SK-N-SH treated with all-trans-retinoic acid at 6 μM for 48 hours (cell line): ENCODE measurements at regions not wholly inside any gene's neighbourhood (a gene's known extent, or its start where the extent isn't known, plus 50 kb on each side); places are given as distances from the start of the nearest gene placed in this dataset.

Experiments used
- ATAC-seq: fragments of 200-7000 bp; cut with Tn5 transposase; 3 replicates; pipeline ENCODE4 v1.9.1; 2020; ENCODE audit warnings: mild to moderate bottlenecking, moderate library complexity
- BACH2 ChIP-seq: fragments of 250-450 bp; sonication (Bioruptor Pico); IDR thresholded peaks from 2 replicates; pipeline ENCODE4 v1.9.0; 2021; ENCODE audit warnings: mild to moderate bottlenecking, borderline replicate concordance
- CSDC2 ChIP-seq: fragments of 250-450 bp; sonication (Bioruptor Pico); IDR thresholded peaks from 2 replicates; pipeline ENCODE4 v1.5.0; 2020; ENCODE audit warnings: mild to moderate bottlenecking, moderate library complexity
- ESRRG ChIP-seq: fragments of 250-450 bp; sonication (Bioruptor Pico); IDR thresholded peaks from 2 replicates; pipeline ENCODE4 v1.6.1; 2021; ENCODE audit warnings: mild to moderate bottlenecking
- GLIS3 ChIP-seq: fragments of 250-450 bp; sonication (Bioruptor Pico); IDR thresholded peaks from 2 replicates; pipeline ENCODE4 v1.5.0; 2020; ENCODE audit warnings: mild to moderate bottlenecking, moderate library complexity
- ISL1 ChIP-seq: fragments of 250-450 bp; sonication (Bioruptor Pico); IDR thresholded peaks from 2 replicates; pipeline ENCODE4 v2.1.2; 2022; ENCODE audit warnings: mild to moderate bottlenecking, moderate library complexity
- OSR1 ChIP-seq: fragments of 250-450 bp; sonication (Bioruptor Pico); IDR thresholded peaks from 2 replicates; pipeline ENCODE4 v1.8.0; 2022; ENCODE audit warnings: moderate library complexity, mild to moderate bottlenecking, inconsistent platforms
- PPARA ChIP-seq: fragments of 250-450 bp; sonication (Bioruptor Pico); IDR thresholded peaks from 2 replicates; pipeline ENCODE4 v1.5.0; 2020; ENCODE audit warnings: mild to moderate bottlenecking, borderline replicate concordance
- RARB ChIP-seq: fragments of 250-450 bp; sonication (Bioruptor Pico); IDR thresholded peaks from 2 replicates; pipeline ENCODE4 v1.8.0; 2021; ENCODE audit warnings: mild to moderate bottlenecking, moderate library complexity
- SNAI2 ChIP-seq: fragments of 250-450 bp; sonication (Bioruptor Pico); IDR thresholded peaks from 2 replicates; pipeline ENCODE4 v1.5.0; 2020; ENCODE audit warnings: mild to moderate bottlenecking, moderate library complexity
- TCF4 ChIP-seq: fragments of 250-450 bp; sonication (Bioruptor Pico); IDR thresholded peaks from 2 replicates; pipeline ENCODE4 v1.8.0; 2021; ENCODE audit warnings: mild to moderate bottlenecking, moderate library complexity, borderline replicate concordance
- TOX ChIP-seq: fragments of 250-450 bp; sonication (Bioruptor Pico); IDR thresholded peaks from 2 replicates; pipeline ENCODE4 v1.8.0; 2021; ENCODE audit warnings: mild to moderate bottlenecking, moderate library complexity, borderline replicate concordance
- ZFP3 ChIP-seq: fragments of 250-450 bp; sonication (Bioruptor Pico); IDR thresholded peaks from 2 replicates; pipeline ENCODE4 v1.5.0; 2020; ENCODE audit warnings: mild to moderate bottlenecking, moderate library complexity
- ZFP30 ChIP-seq: fragments of 450-650 bp; formaldehyde crosslinking; IDR thresholded peaks from 2 replicates; pipeline ENCODE4 v1.5.0; 2022; ENCODE audit warnings: mild to moderate bottlenecking, moderate library complexity
- ZNF565 ChIP-seq: fragments of 450-650 bp; formaldehyde crosslinking; conservative IDR thresholded peaks from 2 replicates; pipeline ENCODE4 v1.5.0; 2020; ENCODE audit warnings: low read depth, mild to moderate bottlenecking, moderate library complexity
- ZNF70 ChIP-seq: fragments of 450-650 bp; formaldehyde crosslinking; IDR thresholded peaks from 2 replicates; pipeline ENCODE4 v1.5.0; 2020; ENCODE audit warnings: mild to moderate bottlenecking, moderate library complexity
- ZNF8 ChIP-seq: fragments of 450-650 bp; formaldehyde crosslinking; IDR thresholded peaks from 2 replicates; pipeline ENCODE4 v1.5.0; 2020; ENCODE audit warnings: mild to moderate bottlenecking, moderate library complexity
- TF ChIP-seq, protein P1 (sequence below): fragments of 250-450 bp; sonication (Bioruptor Pico); IDR thresholded peaks from 2 replicates; pipeline ENCODE4 v1.8.0; 2020; ENCODE audit warnings: mild to moderate bottlenecking, moderate library complexity, borderline replicate concordance
- TF ChIP-seq, protein P2 (sequence below): fragments of 250-450 bp; sonication (Bioruptor Pico); IDR thresholded peaks from 2 replicates; pipeline ENCODE4 v1.5.1; 2021; ENCODE audit warnings: mild to moderate bottlenecking, moderate library complexity
- TF ChIP-seq, protein P3 (sequence below): fragments of 250-450 bp; sonication (Bioruptor Pico); IDR thresholded peaks from 2 replicates; pipeline ENCODE4 v1.5.1; 2020; ENCODE audit warnings: low read depth, mild to moderate bottlenecking, moderate library complexity
- TF ChIP-seq, protein P4 (sequence below): fragments of 250-450 bp; sonication (Bioruptor Pico); IDR thresholded peaks from 2 replicates; pipeline ENCODE4 v1.8.0; 2021; ENCODE audit warnings: low read depth, mild to moderate bottlenecking, moderate library complexity, borderline replicate concordance
- TF ChIP-seq, protein P5 (sequence below): fragments of 250-450 bp; sonication (Bioruptor Pico); IDR thresholded peaks from 2 replicates; pipeline ENCODE4 v1.5.0; 2020; ENCODE audit warnings: mild to moderate bottlenecking, moderate library complexity

DNA sequence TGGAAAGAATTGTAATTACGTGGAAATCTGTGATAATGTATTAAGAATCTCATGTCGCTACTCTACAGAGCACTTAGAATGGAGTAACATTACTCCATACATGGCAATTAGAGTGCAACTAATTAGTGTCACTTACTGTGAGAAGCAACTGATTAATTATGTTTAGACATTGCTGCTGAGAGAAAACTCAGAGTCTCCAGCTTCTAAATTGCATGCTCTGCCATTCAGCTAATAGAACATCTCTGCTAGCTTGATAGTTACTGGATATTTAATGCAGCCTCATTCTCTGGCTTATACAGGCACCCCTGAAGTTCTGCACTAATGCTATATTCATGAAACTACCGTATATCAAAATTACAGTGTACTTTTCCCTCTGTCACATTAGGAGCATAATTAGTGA, 338.4 kb downstream of the ADAMTS20 start:
- no peak for ATAC-seq
- TF ChIP-seq TOX (CRISPR knock-in tag) (no peak), GLIS3 (no peak), ZFP3 (CRISPR knock-in tag) (no peak), OSR1 (CRISPR knock-in tag) (no peak), BACH2 (CRISPR knock-in tag) (no peak), ESRRG (CRISPR knock-in tag) (no peak)
- TF ChIP-seq, protein P1, sequence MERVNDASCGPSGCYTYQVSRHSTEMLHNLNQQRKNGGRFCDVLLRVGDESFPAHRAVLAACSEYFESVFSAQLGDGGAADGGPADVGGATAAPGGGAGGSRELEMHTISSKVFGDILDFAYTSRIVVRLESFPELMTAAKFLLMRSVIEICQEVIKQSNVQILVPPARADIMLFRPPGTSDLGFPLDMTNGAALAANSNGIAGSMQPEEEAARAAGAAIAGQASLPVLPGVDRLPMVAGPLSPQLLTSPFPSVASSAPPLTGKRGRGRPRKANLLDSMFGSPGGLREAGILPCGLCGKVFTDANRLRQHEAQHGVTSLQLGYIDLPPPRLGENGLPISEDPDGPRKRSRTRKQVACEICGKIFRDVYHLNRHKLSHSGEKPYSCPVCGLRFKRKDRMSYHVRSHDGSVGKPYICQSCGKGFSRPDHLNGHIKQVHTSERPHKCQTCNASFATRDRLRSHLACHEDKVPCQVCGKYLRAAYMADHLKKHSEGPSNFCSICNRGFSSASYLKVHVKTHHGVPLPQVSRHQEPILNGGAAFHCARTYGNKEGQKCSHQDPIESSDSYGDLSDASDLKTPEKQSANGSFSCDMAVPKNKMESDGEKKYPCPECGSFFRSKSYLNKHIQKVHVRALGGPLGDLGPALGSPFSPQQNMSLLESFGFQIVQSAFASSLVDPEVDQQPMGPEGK (CRISPR knock-in tag), result no peak
- TF ChIP-seq, protein P2, sequence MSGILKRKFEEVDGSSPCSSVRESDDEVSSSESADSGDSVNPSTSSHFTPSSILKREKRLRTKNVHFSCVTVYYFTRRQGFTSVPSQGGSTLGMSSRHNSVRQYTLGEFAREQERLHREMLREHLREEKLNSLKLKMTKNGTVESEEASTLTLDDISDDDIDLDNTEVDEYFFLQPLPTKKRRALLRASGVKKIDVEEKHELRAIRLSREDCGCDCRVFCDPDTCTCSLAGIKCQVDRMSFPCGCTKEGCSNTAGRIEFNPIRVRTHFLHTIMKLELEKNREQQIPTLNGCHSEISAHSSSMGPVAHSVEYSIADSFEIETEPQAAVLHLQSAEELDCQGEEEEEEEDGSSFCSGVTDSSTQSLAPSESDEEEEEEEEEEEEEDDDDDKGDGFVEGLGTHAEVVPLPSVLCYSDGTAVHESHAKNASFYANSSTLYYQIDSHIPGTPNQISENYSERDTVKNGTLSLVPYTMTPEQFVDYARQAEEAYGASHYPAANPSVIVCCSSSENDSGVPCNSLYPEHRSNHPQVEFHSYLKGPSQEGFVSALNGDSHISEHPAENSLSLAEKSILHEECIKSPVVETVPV (CRISPR knock-in tag), result no peak
- TF ChIP-seq, protein P3, sequence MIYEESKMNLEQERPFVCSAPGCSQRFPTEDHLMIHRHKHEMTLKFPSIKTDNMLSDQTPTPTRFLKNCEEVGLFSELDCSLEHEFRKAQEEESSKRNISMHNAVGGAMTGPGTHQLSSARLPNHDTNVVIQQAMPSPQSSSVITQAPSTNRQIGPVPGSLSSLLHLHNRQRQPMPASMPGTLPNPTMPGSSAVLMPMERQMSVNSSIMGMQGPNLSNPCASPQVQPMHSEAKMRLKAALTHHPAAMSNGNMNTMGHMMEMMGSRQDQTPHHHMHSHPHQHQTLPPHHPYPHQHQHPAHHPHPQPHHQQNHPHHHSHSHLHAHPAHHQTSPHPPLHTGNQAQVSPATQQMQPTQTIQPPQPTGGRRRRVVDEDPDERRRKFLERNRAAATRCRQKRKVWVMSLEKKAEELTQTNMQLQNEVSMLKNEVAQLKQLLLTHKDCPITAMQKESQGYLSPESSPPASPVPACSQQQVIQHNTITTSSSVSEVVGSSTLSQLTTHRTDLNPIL (CRISPR knock-in tag), result no peak

DNA sequence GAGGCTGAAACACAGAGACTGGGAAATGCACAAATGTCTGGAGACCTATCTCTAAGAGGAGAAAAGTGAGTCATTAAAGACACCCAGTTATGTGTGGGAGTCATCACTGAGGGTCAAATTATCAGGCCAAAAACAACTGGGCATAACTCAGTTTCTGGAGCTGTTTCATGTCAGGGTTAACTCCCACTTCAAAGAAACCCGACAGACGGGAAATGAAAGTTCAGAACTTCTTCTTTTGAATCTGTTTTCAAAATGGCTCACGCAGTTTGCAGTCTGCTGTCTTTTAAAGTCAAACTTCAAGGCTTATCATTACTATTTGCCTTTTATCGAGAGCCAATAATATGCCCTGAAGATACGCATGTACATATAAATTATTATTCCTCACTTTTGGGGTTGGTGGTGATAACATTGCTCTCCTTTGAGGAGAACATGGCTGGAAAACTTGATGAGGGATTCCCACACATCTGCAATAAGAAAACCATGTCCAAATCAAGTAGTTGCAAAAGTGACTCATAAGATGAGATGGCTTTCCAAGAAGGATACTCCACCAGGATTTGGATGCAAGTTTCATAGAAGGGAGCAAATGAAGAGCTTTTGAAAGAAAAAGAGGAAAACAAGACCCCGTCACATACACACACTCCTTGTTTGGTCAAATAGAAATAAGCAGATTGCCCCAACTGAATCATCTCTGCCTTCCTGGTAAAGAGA, 341.4 kb downstream of the ADAMTS20 start:
- TF ChIP-seq ZNF70 (CRISPR knock-in tag) (no peak), PPARA (CRISPR knock-in tag) (no peak), GLIS3 (no peak), BACH2 (CRISPR knock-in tag) (no peak), ZNF565 (CRISPR knock-in tag) (no peak)
- TF ChIP-seq, protein P4, sequence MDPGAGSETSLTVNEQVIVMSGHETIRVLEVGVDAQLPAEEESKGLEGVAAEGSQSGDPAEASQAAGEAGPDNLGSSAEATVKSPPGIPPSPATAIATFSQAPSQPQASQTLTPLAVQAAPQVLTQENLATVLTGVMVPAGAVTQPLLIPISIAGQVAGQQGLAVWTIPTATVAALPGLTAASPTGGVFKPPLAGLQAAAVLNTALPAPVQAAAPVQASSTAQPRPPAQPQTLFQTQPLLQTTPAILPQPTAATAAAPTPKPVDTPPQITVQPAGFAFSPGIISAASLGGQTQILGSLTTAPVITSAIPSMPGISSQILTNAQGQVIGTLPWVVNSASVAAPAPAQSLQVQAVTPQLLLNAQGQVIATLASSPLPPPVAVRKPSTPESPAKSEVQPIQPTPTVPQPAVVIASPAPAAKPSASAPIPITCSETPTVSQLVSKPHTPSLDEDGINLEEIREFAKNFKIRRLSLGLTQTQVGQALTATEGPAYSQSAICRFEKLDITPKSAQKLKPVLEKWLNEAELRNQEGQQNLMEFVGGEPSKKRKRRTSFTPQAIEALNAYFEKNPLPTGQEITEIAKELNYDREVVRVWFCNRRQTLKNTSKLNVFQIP (CRISPR knock-in tag), result no peak
- ATAC-seq, result no peak

DNA sequence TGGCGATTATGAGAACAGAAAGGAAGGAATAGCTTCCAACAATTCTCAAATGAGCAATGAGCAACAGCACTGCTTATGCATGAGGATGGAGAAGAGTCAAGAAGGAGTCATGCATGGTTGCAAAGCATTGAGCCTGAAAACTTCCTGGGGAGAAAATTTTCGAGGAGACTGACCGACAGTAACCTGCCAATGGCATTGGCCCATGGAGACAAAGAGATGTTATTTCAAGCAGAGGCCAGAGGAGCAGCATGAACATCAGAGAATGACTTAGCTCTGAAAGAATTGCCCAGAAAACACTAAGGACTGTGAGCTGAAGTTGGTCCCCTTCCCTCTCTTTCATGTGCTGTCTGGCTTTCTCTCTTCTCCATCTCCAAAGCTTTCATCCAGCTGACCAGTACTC, 343.4 kb downstream of the ADAMTS20 start:
- ATAC-seq, result no peak
- no peak for TF ChIP-seq TCF4 (CRISPR knock-in tag)
- no peak for TF ChIP-seq ZNF70 (CRISPR knock-in tag)
- no peak for TF ChIP-seq ZFP30 (CRISPR knock-in tag)
- TF ChIP-seq GLIS3, result no peak
- TF ChIP-seq, protein P2 (CRISPR knock-in tag), result no peak
- TF ChIP-seq ISL1 (CRISPR knock-in tag), result no peak
- no peak for TF ChIP-seq RARB (CRISPR knock-in tag)
- TF ChIP-seq, protein P5, sequence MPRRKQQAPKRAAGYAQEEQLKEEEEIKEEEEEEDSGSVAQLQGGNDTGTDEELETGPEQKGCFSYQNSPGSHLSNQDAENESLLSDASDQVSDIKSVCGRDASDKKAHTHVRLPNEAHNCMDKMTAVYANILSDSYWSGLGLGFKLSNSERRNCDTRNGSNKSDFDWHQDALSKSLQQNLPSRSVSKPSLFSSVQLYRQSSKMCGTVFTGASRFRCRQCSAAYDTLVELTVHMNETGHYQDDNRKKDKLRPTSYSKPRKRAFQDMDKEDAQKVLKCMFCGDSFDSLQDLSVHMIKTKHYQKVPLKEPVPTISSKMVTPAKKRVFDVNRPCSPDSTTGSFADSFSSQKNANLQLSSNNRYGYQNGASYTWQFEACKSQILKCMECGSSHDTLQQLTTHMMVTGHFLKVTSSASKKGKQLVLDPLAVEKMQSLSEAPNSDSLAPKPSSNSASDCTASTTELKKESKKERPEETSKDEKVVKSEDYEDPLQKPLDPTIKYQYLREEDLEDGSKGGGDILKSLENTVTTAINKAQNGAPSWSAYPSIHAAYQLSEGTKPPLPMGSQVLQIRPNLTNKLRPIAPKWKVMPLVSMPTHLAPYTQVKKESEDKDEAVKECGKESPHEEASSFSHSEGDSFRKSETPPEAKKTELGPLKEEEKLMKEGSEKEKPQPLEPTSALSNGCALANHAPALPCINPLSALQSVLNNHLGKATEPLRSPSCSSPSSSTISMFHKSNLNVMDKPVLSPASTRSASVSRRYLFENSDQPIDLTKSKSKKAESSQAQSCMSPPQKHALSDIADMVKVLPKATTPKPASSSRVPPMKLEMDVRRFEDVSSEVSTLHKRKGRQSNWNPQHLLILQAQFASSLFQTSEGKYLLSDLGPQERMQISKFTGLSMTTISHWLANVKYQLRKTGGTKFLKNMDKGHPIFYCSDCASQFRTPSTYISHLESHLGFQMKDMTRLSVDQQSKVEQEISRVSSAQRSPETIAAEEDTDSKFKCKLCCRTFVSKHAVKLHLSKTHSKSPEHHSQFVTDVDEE (CRISPR knock-in tag), result no peak
- TF ChIP-seq, protein P4 (CRISPR knock-in tag), result no peak
- no peak for TF ChIP-seq ZNF8
- TF ChIP-seq OSR1 (CRISPR knock-in tag), result no peak
- no peak for TF ChIP-seq ESRRG (CRISPR knock-in tag)
- TF ChIP-seq, protein P3 (CRISPR knock-in tag), result no peak
- no peak for TF ChIP-seq ZFP3 (CRISPR knock-in tag)
- TF ChIP-seq SNAI2 (CRISPR knock-in tag), result no peak
- TF ChIP-seq TOX (CRISPR knock-in tag), result no peak
- no peak for TF ChIP-seq CSDC2 (CRISPR knock-in tag)
